Amygdala (tissue), 56 donors: ENCODE measurements at regions not wholly inside any gene's neighbourhood (a gene's known extent, or its start where the extent isn't known, plus 50 kb on each side); places are given as distances from the start of the nearest gene placed in this dataset.
"Not testable (repeated sequence)": the region's sequence is repeated elsewhere in the genome, so short reads cannot be mapped to it uniquely, and the experiment has no call there.

Experiments used
- DNase-seq, 56 donors: peaks; one replicate each; lab custom pipeline; 2025; lab: John Stamatoyannopoulos, UW

GRCh38 chr6:145562771-145563615 is 172.3 kb downstream of the EPM2A start:
- DNase-seq: no peak

GRCh38 chr6:145564553-145564952 is 170.8 kb downstream of the EPM2A start:
- DNase-seq: no peak

- no peak for DNase-seq
Observed at GRCh38 chr6:145567684-145568252, 167.6 kb downstream of the EPM2A start.

GRCh38 chr6:145569140-145569539 is 166.2 kb downstream of the EPM2A start:
- DNase-seq: no peak

- DNase-seq: not testable (repeated sequence)
Observed at GRCh38 chr6:145570336-145570735, 165.0 kb downstream of the EPM2A start.

GRCh38 chr6:145574269-145574668 is 161.1 kb downstream of the EPM2A start:
- DNase-seq: not testable (repeated sequence)
